ENCODE measurements at regions not wholly inside any gene's neighbourhood (a gene's known extent, or its start where the extent isn't known, plus 50 kb on each side); places are given as distances from the start of the nearest gene placed in this dataset.

DNA sequence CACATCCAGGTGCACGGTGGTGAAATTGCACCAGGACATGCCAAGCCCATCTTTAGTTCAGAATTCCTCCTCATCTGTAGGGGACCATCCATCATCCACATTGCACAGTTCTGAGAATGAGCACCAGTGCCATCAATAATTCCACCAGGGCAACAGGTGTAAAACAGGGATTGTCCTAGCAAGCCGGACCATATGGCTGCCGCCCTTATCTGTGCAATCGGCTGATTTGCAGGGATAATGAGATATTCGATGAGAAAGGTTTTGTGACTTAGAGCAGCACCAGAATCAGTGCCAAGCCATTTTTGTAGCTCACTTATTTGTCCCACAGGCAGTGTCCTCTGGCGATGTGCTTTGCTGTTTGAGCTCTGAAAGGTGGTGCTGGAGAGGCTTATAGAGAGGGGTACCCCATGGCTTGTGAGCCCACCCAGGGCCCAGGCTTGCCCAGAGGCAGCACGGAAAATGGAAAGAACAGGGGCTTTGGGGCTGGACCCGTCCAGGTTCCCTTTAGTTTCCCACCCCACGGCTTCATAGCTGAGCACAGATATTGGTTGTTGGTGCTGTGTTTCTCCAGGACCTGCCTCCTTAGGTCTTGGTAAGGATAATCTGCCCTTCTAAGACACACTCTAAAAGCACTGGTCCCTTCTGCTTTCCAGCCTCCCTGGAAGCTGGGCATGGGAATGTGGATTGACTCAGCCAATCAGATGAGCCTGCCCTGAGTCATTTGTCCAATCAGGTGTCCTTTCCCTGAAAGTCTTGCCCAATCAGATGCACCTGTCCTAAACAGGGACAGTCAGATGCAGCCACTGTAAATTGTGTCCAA, 84.0 kb upstream of the SHANK2 start:
- H2AFZ ChIP-seq (ENCODE audit: low read depth, low read length), result no peak overlapping the region
- no peaks in the 10 kb centered on the region for H3K36me3 ChIP-seq (ENCODE audit: insufficient read depth, low read length)
- H4K20me1 ChIP-seq (ENCODE audit: insufficient read depth, low read length), result no peaks in the 10 kb centered on the region
- ATAC-seq (ENCODE audit: insufficient read depth, low read depth) (no peak), DNase-seq (no peak)
- no peak overlapping the region for H3K4me3 ChIP-seq (ENCODE audit: low read depth in 1 of 2, low read length in 2 of 2)
- TF ChIP-seq CTCF (IDR thresholded peaks at IDR 0.05; ENCODE audit: borderline replicate concordance, extremely low read depth, low read length, poor library complexity, severe bottlenecking) (no peak), EZH2 (IDR thresholded peaks at IDR 0.05; ENCODE audit: borderline replicate concordance, low read depth, low read length, severe bottlenecking) (no peak)
- H3K79me2 ChIP-seq (ENCODE audit: insufficient read depth, low read length), result no peaks in the 10 kb centered on the region
- no peaks in the 10 kb centered on the region for H3K4me1 ChIP-seq (ENCODE audit: insufficient read depth, low read length)
- H3K4me2 ChIP-seq (ENCODE audit: insufficient read depth, low read length), result no peak overlapping the region
- H3K9ac ChIP-seq (ENCODE audit: low read depth, low read length), result no peak overlapping the region
- no peaks in the 10 kb centered on the region for H3K27me3 ChIP-seq (ENCODE audit: insufficient read depth, low read length, poor library complexity)
- no peak overlapping the region for H3K27ac ChIP-seq (ENCODE audit: low read length)
- H3K9me3 ChIP-seq (ENCODE audit: insufficient read depth, low read length, severe bottlenecking), result peaks cover 29% of the 10 kb centered on the region

DNA sequence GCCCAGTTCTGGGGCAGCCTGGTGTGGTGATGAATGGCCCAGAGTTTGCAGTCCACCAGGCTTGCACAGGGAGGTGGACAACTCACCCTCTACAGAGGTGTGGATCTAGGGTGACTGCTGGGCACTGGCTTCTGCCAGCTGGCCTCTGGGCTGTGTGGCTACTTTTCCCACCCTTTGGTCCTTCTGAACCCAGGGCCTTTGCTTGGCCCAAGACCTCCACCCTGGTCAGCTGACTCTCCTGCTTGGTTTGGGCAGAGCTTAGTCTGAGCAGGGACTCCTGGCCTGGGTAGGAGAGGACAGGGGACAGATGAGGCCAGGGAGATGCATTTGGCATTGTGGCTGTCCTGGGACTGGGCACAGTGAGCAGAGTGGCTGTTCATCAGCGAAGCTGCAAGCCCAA, 83.0 kb upstream of the SHANK2 start:
- TF ChIP-seq EZH2 (IDR thresholded peaks at IDR 0.05; ENCODE audit: borderline replicate concordance, low read depth, low read length, severe bottlenecking) (no peak), CTCF (IDR thresholded peaks at IDR 0.05; ENCODE audit: borderline replicate concordance, extremely low read depth, low read length, poor library complexity, severe bottlenecking) (no peak)
- Histone ChIP-seq H3K4me1 (ENCODE audit: insufficient read depth, low read length) (no peaks in the 10 kb centered on the region), H3K36me3 (ENCODE audit: insufficient read depth, low read length) (no peaks in the 10 kb centered on the region), H3K9ac (ENCODE audit: low read depth, low read length) (no peak overlapping the region), H3K4me3 (ENCODE audit: low read depth in 1 of 2, low read length in 2 of 2) (no peak overlapping the region), H3K9me3 (ENCODE audit: insufficient read depth, low read length, severe bottlenecking) (peaks cover 29% of the 10 kb centered on the region), H4K20me1 (ENCODE audit: insufficient read depth, low read length) (no peaks in the 10 kb centered on the region), H2AFZ (ENCODE audit: low read depth, low read length) (no peak overlapping the region), H3K27ac (ENCODE audit: low read length) (no peak overlapping the region), H3K27me3 (ENCODE audit: insufficient read depth, low read length, poor library complexity) (no peaks in the 10 kb centered on the region), H3K4me2 (ENCODE audit: insufficient read depth, low read length) (no peak overlapping the region), H3K79me2 (ENCODE audit: insufficient read depth, low read length) (no peaks in the 10 kb centered on the region)
- DNase-seq (no peak), ATAC-seq (ENCODE audit: insufficient read depth, low read depth) (no peak)

DNA sequence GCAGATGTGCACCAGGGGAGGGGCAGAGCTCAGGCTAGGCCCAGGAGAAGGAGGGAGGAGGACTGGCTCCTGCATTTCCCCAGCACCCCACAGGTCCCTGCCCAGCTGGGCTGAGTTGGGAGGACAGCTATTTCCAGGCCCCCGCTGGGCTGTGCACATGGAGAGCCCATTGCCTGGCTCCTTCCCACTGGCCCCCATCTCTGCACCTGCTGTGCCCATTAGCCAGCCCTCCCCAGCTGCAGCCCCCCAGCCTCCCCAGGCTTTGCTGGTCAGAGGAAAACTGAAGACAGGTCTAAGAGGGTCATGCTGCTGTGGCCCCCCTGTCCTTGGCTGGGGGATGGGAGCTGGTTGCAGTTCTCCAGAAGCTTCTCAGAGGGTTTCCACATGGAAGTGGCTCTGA, 81.8 kb upstream of the SHANK2 start:
- DNase-seq (no peak), ATAC-seq (ENCODE audit: insufficient read depth, low read depth) (no peak)
- H3K4me1 ChIP-seq (ENCODE audit: insufficient read depth, low read length), result no peaks in the 10 kb centered on the region
- TF ChIP-seq EZH2 (IDR thresholded peaks at IDR 0.05; ENCODE audit: borderline replicate concordance, low read depth, low read length, severe bottlenecking), result no peak
- no peak for TF ChIP-seq CTCF (IDR thresholded peaks at IDR 0.05; ENCODE audit: borderline replicate concordance, extremely low read depth, low read length, poor library complexity, severe bottlenecking)
- no peak overlapping the region for H3K4me2 ChIP-seq (ENCODE audit: insufficient read depth, low read length)
- H3K9ac ChIP-seq (ENCODE audit: low read depth, low read length), result no peak overlapping the region
- no peak overlapping the region for H3K4me3 ChIP-seq (ENCODE audit: low read depth in 1 of 2, low read length in 2 of 2)
- H3K27me3 ChIP-seq (ENCODE audit: insufficient read depth, low read length, poor library complexity), result no peaks in the 10 kb centered on the region
- H4K20me1 ChIP-seq (ENCODE audit: insufficient read depth, low read length), result no peaks in the 10 kb centered on the region
- H3K79me2 ChIP-seq (ENCODE audit: insufficient read depth, low read length), result no peaks in the 10 kb centered on the region
- H3K9me3 ChIP-seq (ENCODE audit: insufficient read depth, low read length, severe bottlenecking), result peaks cover 29% of the 10 kb centered on the region
- H3K27ac ChIP-seq (ENCODE audit: low read length), result no peak overlapping the region
- H2AFZ ChIP-seq (ENCODE audit: low read depth, low read length), result no peak overlapping the region
- H3K36me3 ChIP-seq (ENCODE audit: insufficient read depth, low read length), result no peaks in the 10 kb centered on the region
